ENCODE measurements at regions not wholly inside any gene's neighbourhood (a gene's known extent, or its start where the extent isn't known, plus 50 kb on each side); places are given as distances from the start of the nearest gene placed in this dataset.

DNA sequence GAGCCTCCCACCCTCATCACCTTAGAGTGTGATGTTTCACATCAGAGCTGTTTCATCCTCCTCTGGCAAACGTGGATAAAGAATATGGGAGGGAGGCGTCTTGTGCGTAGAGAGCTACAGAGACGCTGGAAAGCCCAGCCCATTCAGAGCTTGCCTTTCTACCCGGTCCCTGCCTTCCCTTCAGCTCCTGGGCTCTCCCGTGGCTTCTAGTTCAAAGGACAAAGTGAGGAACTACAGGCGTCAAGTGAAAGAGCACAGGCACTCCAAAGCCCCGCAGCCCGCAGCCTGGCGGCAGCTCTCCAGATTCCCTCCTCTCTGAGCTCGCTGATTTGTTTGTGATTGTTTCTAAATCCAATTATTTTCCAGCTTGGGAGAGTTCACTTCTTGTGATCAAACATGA, 197.1 kb upstream of the IGF1R start:
- no peaks in the 10 kb centered on the region for H3K4me1 ChIP-seq (ENCODE audit: insufficient read depth, low read length)
- no peak overlapping the region for H3K27ac ChIP-seq (ENCODE audit: low read length)
- H3K4me3 ChIP-seq (ENCODE audit: low read length): no peak overlapping the region
- no peaks in the 10 kb centered on the region for H3K27me3 ChIP-seq (ENCODE audit: insufficient read depth, low read length)
- no peak overlapping the region for H3K9ac ChIP-seq (ENCODE audit: low read depth, low read length)
- H3K36me3 ChIP-seq (ENCODE audit: insufficient read depth, low read depth, low read length): no peaks in the 10 kb centered on the region
- H3K9me3 ChIP-seq (ENCODE audit: insufficient read depth, low read depth, low read length): peaks cover 4% of the 10 kb centered on the region

DNA sequence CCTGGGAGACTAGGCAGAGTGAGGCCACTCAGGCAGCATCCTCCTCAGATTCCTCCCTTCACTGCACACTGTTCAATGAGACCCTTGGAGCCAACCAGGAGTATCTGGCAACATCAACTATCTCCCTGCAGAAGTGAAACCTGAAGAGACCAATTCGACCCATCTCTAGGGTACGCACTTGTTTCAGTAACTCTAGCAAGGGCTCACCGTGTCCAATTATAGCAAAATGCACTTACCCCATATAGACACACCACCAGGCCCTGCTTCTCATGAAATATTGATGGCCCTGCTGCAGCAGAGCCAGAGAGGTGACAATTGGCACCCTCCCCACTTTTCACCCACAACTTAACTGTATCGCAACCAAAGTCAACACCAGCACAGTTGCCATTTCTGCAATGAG, 196.1 kb upstream of the IGF1R start:
- no peaks in the 10 kb centered on the region for H3K27me3 ChIP-seq (ENCODE audit: insufficient read depth, low read length)
- no peak overlapping the region for H3K4me3 ChIP-seq (ENCODE audit: low read length)
- H3K36me3 ChIP-seq (ENCODE audit: insufficient read depth, low read depth, low read length): no peaks in the 10 kb centered on the region
- no peaks in the 10 kb centered on the region; the same call in 1 of the 2 replicates for H3K9me3 ChIP-seq (ENCODE audit: insufficient read depth, low read depth, low read length)
- H3K4me1 ChIP-seq (ENCODE audit: insufficient read depth, low read length): no peaks in the 10 kb centered on the region
- no peak overlapping the region for H3K9ac ChIP-seq (ENCODE audit: low read depth, low read length)
- no peak overlapping the region for H3K27ac ChIP-seq (ENCODE audit: low read length)

DNA sequence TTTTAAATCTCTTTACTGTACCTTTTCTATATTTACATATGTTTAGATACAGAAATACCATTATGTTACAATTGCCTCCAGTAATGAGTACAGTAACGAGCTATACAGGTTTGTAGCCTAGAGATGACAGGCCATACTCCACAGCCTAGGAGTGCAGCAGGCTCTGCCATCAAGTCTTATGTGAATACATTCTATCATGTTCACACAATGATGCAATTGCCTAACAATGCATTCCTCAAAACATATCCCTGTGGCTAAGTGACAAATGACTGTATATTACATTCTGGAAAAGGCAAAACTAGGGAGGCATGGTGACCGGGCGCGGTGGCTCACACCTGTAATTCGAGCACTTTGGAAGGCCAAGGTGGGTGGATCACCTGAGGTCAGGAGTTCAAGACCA, 192.4 kb upstream of the IGF1R start:
- Histone ChIP-seq H3K27ac (ENCODE audit: low read length) (no peak overlapping the region), H3K36me3 (ENCODE audit: insufficient read depth, low read depth, low read length) (no peaks in the 10 kb centered on the region), H3K4me1 (ENCODE audit: insufficient read depth, low read length) (no peaks in the 10 kb centered on the region; the same call in 1 of the 2 replicates), H3K27me3 (ENCODE audit: insufficient read depth, low read length) (no peaks in the 10 kb centered on the region), H3K9ac (ENCODE audit: low read depth, low read length) (no peak overlapping the region), H3K9me3 (ENCODE audit: insufficient read depth, low read depth, low read length) (no peaks in the 10 kb centered on the region), H3K4me3 (ENCODE audit: low read length) (no peak overlapping the region)

- no peaks in the 10 kb centered on the region for H3K36me3 ChIP-seq (ENCODE audit: insufficient read depth, low read depth, low read length)
- no peak overlapping the region for H3K9ac ChIP-seq (ENCODE audit: low read depth, low read length)
- H3K27me3 ChIP-seq (ENCODE audit: insufficient read depth, low read length): no peaks in the 10 kb centered on the region
- no peak overlapping the region for H3K27ac ChIP-seq (ENCODE audit: low read length)
- no peak overlapping the region for H3K4me3 ChIP-seq (ENCODE audit: low read length)
- H3K4me1 ChIP-seq (ENCODE audit: insufficient read depth, low read length): no peaks in the 10 kb centered on the region
- H3K9me3 ChIP-seq (ENCODE audit: insufficient read depth, low read depth, low read length): peaks cover 21% of the 10 kb centered on the region
These were observed 171.8 kb upstream of the IGF1R start for GRCh38 chr15:98476559-98476958.

DNA sequence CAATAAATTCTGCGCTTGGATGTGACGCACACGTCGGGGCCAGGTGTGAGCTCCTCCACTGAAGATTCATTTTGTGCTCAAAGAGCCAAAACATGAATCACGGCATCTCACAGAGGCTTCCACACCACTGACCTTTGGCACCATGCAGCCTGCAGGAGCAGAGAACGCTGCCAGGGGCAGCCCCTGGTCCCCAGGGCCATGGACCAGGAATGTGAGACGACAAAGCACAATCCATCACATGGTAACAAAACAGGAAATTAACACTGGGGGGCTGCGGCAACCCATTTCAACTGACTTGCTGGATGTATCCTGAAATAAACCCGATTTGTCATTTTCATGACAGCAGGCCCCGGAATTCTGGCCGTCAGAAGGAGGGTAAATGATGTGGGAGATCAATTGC, 167.5 kb upstream of the IGF1R start:
- Histone ChIP-seq H3K4me1 (ENCODE audit: insufficient read depth, low read length) (no peaks in the 10 kb centered on the region), H3K27ac (ENCODE audit: low read length) (no peak overlapping the region), H3K36me3 (ENCODE audit: insufficient read depth, low read depth, low read length) (no peaks in the 10 kb centered on the region), H3K9me3 (ENCODE audit: insufficient read depth, low read depth, low read length) (peaks cover 28% of the 10 kb centered on the region), H3K9ac (ENCODE audit: low read depth, low read length) (no peak overlapping the region), H3K4me3 (ENCODE audit: low read length) (no peak overlapping the region), H3K27me3 (ENCODE audit: insufficient read depth, low read length) (no peaks in the 10 kb centered on the region)

- Histone ChIP-seq H3K27me3 (ENCODE audit: insufficient read depth, low read length) (no peaks in the 10 kb centered on the region), H3K4me1 (ENCODE audit: insufficient read depth, low read length) (no peaks in the 10 kb centered on the region), H3K9me3 (ENCODE audit: insufficient read depth, low read depth, low read length) (peaks cover 13% of the 10 kb centered on the region), H3K36me3 (ENCODE audit: insufficient read depth, low read depth, low read length) (no peaks in the 10 kb centered on the region), H3K27ac (ENCODE audit: low read length) (no peak overlapping the region), H3K4me3 (ENCODE audit: low read length) (no peak overlapping the region), H3K9ac (ENCODE audit: low read depth, low read length) (no peak overlapping the region)
These were observed 164.7 kb upstream of the IGF1R start for GRCh38 chr15:98483575-98484130.

DNA sequence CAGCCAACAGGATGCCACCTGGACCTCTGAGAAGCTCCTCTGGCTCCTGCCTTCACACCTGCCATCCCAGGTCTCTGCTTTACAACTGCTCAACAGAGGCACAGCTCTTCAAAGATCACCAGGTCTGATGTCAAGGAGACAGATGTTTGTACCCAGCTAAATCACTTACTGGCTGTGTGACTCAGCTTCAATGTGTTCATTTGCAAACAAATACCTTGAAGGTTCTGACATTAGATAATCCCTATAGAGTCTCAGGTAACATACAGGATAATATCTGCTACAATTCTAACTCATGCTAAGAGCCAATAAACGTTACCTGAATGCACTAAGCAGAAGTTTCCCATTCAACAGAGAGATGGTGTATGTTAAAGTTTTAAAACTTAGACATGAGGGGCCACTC, 163.4 kb upstream of the IGF1R start:
- Histone ChIP-seq H3K9me3 (ENCODE audit: insufficient read depth, low read depth, low read length) (peaks cover 13% of the 10 kb centered on the region), H3K36me3 (ENCODE audit: insufficient read depth, low read depth, low read length) (no peaks in the 10 kb centered on the region), H3K27me3 (ENCODE audit: insufficient read depth, low read length) (no peaks in the 10 kb centered on the region), H3K9ac (ENCODE audit: low read depth, low read length) (no peak overlapping the region), H3K4me3 (ENCODE audit: low read length) (no peak overlapping the region), H3K4me1 (ENCODE audit: insufficient read depth, low read length) (no peaks in the 10 kb centered on the region), H3K27ac (ENCODE audit: low read length) (no peak overlapping the region)

DNA sequence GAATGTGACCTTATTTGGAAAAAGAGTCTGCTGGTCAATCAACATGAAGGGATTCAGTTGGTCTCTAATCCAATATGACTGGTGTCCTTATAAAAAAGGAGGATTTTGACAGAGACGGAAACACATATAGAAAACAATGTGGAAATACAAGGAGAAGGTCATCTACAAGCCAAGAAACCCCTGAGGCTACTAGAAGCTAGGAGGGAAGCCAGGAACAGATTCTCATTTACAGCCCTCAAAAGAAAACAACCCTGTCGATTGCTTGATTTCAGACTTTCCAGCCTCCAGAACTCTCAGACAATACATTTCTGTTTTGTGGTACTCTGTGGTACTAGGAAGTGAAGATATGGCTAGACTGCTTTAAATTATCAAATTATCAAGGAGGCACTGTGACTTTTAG, 162.9 kb upstream of the IGF1R start:
- H3K9ac ChIP-seq (ENCODE audit: low read depth, low read length): no peak overlapping the region
- no peak overlapping the region for H3K27ac ChIP-seq (ENCODE audit: low read length)
- no peaks in the 10 kb centered on the region for H3K4me1 ChIP-seq (ENCODE audit: insufficient read depth, low read length)
- H3K4me3 ChIP-seq (ENCODE audit: low read length): no peak overlapping the region
- H3K36me3 ChIP-seq (ENCODE audit: insufficient read depth, low read depth, low read length): no peaks in the 10 kb centered on the region
- H3K9me3 ChIP-seq (ENCODE audit: insufficient read depth, low read depth, low read length): peaks cover 13% of the 10 kb centered on the region
- H3K27me3 ChIP-seq (ENCODE audit: insufficient read depth, low read length): no peaks in the 10 kb centered on the region

GRCh38 chr15:98493966-98494511, 154.3 kb upstream of the IGF1R start:
- no peak overlapping the region for H3K4me3 ChIP-seq (ENCODE audit: low read length)
- no peak overlapping the region for H3K27ac ChIP-seq (ENCODE audit: low read length)
- no peaks in the 10 kb centered on the region for H3K4me1 ChIP-seq (ENCODE audit: insufficient read depth, low read length)
- H3K36me3 ChIP-seq (ENCODE audit: insufficient read depth, low read depth, low read length): no peaks in the 10 kb centered on the region
- no peaks in the 10 kb centered on the region for H3K27me3 ChIP-seq (ENCODE audit: insufficient read depth, low read length)
- no peak overlapping the region for H3K9ac ChIP-seq (ENCODE audit: low read depth, low read length)
- H3K9me3 ChIP-seq (ENCODE audit: insufficient read depth, low read depth, low read length): no peaks in the 10 kb centered on the region; the same call in 1 of the 2 replicates

DNA sequence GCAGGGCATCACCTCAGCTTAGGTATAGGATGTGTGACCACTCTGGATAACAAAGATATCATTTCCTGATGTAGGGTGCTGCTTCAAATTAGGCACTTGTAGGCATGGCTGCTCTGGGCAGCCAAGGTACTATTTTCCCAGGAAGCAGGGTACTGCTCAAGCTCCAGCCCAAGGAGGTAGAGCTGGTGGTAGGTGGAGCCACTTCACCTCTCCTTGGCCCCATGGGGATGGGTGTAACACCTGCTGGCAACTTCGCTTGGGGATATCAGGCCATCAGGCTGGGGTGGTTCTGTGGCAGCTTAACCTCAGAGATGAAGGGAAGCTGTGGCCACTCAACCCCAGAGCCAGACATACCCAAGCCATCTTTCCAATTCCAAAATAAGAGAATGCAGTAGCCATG, 147.1 kb upstream of the IGF1R start:
- Histone ChIP-seq H3K4me3 (ENCODE audit: low read length) (no peak overlapping the region), H3K36me3 (ENCODE audit: insufficient read depth, low read depth, low read length) (no peaks in the 10 kb centered on the region), H3K4me1 (ENCODE audit: insufficient read depth, low read length) (no peaks in the 10 kb centered on the region), H3K27ac (ENCODE audit: low read length) (no peak overlapping the region), H3K9ac (ENCODE audit: low read depth, low read length) (no peak overlapping the region), H3K27me3 (ENCODE audit: insufficient read depth, low read length) (no peaks in the 10 kb centered on the region), H3K9me3 (ENCODE audit: insufficient read depth, low read depth, low read length) (no peaks in the 10 kb centered on the region; the same call in 1 of the 2 replicates)

DNA sequence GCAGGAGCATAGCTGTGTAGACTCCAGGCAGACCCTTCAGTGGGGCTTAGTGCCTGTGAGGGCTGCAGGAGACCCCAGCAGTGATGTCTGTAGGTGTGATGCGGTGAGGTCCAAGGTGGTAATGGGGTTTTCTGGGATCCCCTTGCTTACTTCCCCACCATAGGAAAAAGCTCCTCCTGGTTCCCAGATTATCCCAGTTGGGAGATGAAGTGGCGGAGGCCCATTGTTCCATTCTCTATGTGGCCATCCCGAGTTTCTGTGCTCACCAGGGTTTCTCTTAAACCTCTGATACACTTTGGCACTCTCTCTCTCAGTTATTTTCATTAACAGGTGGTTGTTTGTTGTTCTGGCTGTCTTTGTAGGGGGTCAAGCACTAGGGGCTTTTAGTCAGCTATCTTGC, 146.7 kb upstream of the IGF1R start:
- H3K4me1 ChIP-seq (ENCODE audit: insufficient read depth, low read length): no peaks in the 10 kb centered on the region
- H3K36me3 ChIP-seq (ENCODE audit: insufficient read depth, low read depth, low read length): no peaks in the 10 kb centered on the region
- H3K4me3 ChIP-seq (ENCODE audit: low read length): no peak overlapping the region
- no peak overlapping the region for H3K27ac ChIP-seq (ENCODE audit: low read length)
- H3K27me3 ChIP-seq (ENCODE audit: insufficient read depth, low read length): no peaks in the 10 kb centered on the region
- no peaks in the 10 kb centered on the region; the same call in 1 of the 2 replicates for H3K9me3 ChIP-seq (ENCODE audit: insufficient read depth, low read depth, low read length)
- no peak overlapping the region for H3K9ac ChIP-seq (ENCODE audit: low read depth, low read length)

GRCh38 chr15:98503970-98504369, 144.4 kb upstream of the IGF1R start:
- Histone ChIP-seq H3K36me3 (ENCODE audit: insufficient read depth, low read depth, low read length) (no peaks in the 10 kb centered on the region), H3K9ac (ENCODE audit: low read depth, low read length) (no peak overlapping the region), H3K27me3 (ENCODE audit: insufficient read depth, low read length) (no peaks in the 10 kb centered on the region), H3K27ac (ENCODE audit: low read length) (no peak overlapping the region), H3K9me3 (ENCODE audit: insufficient read depth, low read depth, low read length) (no peaks in the 10 kb centered on the region), H3K4me3 (ENCODE audit: low read length) (no peak overlapping the region), H3K4me1 (ENCODE audit: insufficient read depth, low read length) (no peaks in the 10 kb centered on the region)
